GM18511 (cell line): ENCODE measurements at regions not wholly inside any gene's neighbourhood (a gene's known extent, or its start where the extent isn't known, plus 50 kb on each side); places are given as distances from the start of the nearest gene placed in this dataset.
"Not testable (repeated sequence)": the region's sequence is repeated elsewhere in the genome, so short reads cannot be mapped to it uniquely, and the experiment has no call there.

Experiments used
- ATAC-seq: cut with Tn5 transposase; IDR thresholded peaks from one replicate; pipeline ENCODE4 v1.9.1; 2021; ENCODE audit warnings: mild to moderate bottlenecking, moderate library complexity; ENCODE audit not compliant: unreplicated experiment

DNA sequence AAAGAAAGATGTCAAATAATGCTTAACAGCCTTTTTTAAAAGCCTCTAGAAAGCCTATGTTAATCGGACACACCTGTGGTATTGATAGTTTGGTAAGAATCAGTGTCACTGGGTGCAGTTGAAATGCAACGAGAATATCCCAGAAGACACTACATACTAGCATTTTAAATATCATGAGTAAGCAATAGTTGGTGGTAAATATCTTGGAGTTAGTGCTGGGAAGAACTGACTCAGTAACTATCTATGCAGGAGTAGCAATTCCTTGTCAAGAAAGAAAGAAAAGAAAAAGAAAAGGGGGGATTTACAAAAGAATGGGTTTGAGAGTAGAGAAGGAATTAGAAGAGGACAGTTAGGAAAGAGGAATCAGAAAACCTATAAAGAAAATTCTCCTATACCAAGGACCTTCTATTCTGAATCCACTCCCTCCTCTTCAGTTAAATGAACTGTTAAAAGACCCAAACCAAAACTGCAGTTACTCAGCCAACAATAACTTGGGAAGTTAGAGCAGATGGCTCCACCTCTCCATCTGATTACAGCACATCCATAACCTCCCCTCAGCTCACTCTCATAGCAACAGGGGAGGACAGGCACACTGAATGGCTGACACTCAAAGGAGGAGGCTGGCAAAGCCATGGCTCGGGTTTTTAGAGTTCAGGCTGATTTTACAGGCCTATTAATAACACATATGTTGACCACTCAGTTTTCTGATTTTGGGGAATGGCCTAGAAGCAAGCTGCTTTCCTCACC lies 207.6 kb upstream of the MDFIC2 start:
- no peak for ATAC-seq

- no peak for ATAC-seq
These were observed 206.6 kb upstream of the MDFIC2 start for GRCh38 chr3:70519026-70519425.

- no peak for ATAC-seq
These were observed 205.9 kb upstream of the MDFIC2 start for GRCh38 chr3:70518356-70518755.

GRCh38 chr3:70517124-70517890 lies 204.9 kb upstream of the MDFIC2 start:
- ATAC-seq = no peak

- no peak for ATAC-seq
These were observed 203.6 kb upstream of the MDFIC2 start for GRCh38 chr3:70516076-70516475.

DNA sequence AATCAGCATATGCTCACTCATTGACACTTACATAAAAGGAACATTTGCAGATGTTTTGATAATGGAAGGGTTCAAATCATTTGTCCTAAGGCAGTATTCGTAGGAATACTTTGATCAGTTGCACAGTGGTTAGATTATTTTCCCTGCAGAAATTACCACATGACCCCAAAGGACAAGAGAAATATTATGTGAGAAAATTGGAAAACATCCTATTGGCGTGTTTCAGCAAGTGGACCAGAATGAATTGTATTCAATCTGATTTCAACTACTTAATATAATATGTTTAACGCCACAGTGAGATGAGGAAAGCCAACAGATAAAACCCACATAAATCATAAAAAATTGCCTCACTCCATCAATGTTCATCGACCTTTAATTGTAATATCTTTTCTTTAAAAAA lies 195.0 kb upstream of the MDFIC2 start:
- no peak for ATAC-seq

GRCh38 chr3:70506775-70507174 lies 194.3 kb upstream of the MDFIC2 start:
- no peak for ATAC-seq

GRCh38 chr3:70501561-70501960 lies 189.1 kb upstream of the MDFIC2 start:
- ATAC-seq = no peak

DNA sequence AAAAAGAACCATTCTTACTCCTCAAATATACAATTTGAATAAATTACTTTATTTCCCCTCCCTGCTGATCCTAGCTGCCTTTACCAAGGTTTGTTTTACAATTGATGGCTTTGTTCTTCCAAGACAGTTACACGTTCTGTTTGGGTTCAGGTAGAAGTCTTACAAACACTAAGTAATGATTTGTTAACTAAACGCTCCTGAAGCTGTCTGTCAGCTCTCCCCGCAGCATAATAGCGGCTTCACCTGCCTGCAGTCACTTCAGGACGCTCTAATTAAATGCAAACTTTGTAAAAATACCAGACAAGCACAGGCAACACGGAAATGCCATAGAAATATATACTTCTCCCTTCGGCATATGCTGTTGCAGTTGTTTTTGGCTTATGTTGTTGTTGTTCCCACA lies 176.4 kb upstream of the MDFIC2 start:
- no peak for ATAC-seq

GRCh38 chr3:70488131-70488530 lies 175.7 kb upstream of the MDFIC2 start:
- no peak for ATAC-seq

GRCh38 chr3:70486414-70487017 lies 174.1 kb upstream of the MDFIC2 start:
- no peak for ATAC-seq

GRCh38 chr3:70476174-70476573 lies 163.7 kb upstream of the MDFIC2 start:
- no peak for ATAC-seq

DNA sequence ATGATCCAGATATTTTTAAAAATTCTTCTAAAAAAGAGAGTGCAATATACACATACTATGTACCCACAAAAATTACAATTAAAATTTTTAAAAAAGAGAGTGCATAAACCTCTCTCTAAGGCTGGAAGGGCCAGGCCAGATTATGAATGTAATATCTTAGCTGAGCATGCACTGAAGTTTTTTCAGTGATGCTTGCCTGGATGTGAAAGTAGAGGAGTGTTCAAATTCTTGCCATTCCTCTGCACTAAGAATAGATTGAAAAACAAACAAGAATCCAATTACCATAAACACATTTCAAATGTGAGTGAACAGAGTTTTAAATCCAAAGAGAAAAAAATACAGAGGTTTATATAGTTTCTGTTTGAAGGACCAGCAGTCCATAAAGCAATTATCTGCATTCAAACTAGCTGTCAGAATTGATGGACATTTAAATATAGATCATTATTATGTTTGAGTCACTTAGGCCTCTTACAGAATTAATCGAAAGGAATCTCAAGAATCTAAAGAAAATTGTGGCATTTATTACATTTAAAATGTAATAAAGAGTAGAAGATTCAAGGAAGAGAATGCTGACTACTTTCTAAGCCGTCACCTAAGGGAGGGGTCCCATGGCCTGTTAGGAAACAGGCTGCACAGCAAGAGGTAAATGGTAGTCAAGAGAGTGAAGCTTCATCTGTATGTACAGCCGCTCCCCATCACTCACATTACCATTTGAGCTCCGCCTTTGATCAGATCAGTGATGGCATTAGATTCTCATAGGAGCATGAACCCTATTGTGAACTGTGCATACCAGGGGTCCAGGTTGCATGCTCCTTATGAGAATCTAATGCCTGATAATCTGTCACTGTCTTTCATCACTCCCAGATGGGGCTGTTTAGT lies 159.3 kb upstream of the MDFIC2 start:
- no peak for ATAC-seq

DNA sequence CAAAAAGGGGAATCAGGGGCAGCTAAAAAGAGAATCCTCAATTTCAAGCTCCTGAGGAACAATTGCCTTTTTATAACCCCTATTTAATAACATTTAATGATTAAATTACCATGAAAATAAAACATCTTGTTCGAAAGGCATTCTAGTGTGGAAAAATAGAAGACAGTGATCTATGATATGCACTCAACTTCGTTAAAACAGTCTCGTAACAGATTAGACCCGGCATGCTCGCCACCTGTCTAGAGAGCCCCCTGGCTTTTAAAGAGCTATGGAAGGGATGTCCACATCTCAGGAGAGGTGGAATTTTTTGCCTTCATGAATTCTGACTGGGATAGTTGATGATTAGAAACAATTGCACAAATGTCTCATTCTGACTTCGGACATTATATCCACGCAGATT lies 153.7 kb upstream of the MDFIC2 start:
- no peak for ATAC-seq

GRCh38 chr3:70464876-70465275 lies 152.4 kb upstream of the MDFIC2 start:
- ATAC-seq = no peak

DNA sequence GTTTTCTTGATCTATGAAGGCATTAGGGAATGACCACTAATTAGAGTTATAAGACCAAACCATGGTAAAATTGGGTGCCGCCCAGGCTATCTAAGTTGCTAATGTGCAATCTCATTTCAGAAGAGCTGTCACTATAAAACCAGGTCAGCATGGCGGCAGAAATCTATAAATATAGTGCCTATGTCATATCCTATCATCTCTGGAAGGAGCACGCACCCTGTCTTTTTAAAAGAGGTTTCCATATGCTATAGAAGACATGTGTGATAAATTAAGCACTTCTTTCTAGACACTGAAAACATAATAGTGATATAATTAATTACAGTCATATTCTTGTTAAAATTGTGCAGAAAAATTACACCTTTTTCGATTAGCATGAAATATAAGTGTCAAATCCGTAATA lies 152.0 kb upstream of the MDFIC2 start:
- no peak for ATAC-seq

GRCh38 chr3:70450220-70450619 lies 137.8 kb upstream of the MDFIC2 start:
- ATAC-seq = not testable (repeated sequence)

DNA sequence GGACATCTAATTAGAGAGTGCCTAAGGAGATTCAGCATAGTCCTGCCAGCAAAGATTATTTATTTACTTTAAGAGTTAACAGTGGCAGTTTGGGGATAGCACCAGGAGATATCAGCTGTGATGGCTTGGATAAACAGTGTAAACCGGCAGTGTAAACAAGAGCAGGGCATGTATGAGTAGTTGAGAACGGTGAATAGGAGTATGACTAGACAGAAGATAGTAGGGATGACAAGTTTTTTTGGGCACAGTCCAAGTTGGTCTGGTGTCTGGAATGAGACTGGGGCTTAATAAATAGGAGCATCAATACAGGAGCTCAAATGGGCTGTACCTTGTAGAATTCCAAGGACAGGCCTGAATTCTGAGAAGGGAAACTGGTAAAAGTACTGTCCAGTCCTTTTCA lies 123.0 kb upstream of the MDFIC2 start:
- not testable (repeated sequence) for ATAC-seq

DNA sequence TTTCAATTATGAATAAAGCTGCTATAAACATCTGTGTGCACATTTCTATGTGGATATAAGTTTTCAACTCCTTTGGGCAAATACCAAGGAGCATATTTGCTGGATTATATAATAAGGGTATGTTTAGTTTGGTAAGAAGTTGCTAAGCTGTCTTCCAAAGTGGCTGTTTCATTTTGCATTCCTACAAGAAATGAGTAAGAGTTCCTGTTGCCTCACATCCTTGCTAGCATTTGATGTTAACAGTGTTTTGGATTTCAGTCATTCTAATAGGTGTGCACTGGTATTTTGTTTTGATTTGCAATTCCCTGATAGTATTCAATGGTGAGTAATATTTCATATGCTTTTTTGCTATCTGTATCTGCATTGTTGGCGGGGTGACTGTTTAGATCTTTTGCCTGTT lies 120.7 kb upstream of the MDFIC2 start:
- ATAC-seq = no peak

DNA sequence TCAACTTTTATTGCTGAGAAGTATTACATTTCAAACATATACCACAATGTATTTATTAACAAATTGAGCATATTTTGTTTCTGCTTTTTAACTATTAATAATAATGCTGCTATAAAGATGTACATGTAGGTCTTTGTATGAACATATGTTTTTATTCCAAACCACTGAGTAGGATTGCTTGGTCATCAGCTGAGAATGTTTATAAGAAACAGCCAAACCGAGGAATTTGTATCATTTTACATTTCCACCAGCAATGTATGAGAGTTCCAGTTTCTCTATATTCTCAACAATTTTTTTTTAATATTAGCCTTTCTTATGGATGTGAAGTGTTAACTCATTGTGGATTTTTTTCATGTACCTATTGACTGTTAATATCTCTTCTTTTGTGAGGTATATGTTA lies 119.5 kb upstream of the MDFIC2 start:
- ATAC-seq = no peak

DNA sequence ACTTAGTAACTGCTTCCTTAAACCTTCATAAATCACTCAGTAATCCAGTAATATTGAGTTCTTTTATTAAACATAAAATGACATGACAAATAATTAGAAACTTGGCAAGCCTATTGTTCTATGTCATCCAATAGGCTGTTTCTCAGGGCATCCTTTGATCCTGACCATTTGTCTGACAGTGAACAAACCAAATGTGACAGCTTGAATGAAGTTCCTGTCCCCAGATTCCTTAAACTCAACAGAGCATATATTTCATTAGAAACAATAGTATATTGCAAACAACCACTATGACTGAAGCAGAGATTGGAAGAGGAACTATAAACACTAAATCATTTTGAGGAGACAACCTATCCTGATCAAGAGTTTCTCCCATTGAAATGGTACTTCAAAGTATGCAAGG lies 113.6 kb upstream of the MDFIC2 start:
- ATAC-seq = no peak
